Adrenal gland (tissue), 5 donors: ENCODE measurements at regions not wholly inside any gene's neighbourhood (a gene's known extent, or its start where the extent isn't known, plus 50 kb on each side); places are given as distances from the start of the nearest gene placed in this dataset.

ENCODE experiments used
- POLR2A ChIP-seq, 2 donors: fragments of 450-650 bp; IDR thresholded peaks; one replicate each; pipeline ENCODE4 v1.6.1; 2017; ENCODE audit warnings: antibody characterized with exemption in 2 of 2, mild to moderate bottlenecking in 2 of 2, moderate library complexity in 1 of 2
- TF ChIP-seq, protein P1 (sequence below), 6 experiments: fragments of 450-650 bp in 4 of 6; fragments of 200-600 bp in 2 of 6; sonication (generic) in 1 of 6; IDR thresholded peaks; 1 replicate in 5 of 6; 2 replicates in 1 of 6; pipeline versions ENCODE4 v1.5.1 to v1.8.0; 2016 to 2021; ENCODE audit warnings: antibody characterized with exemption in 6 of 6, mild to moderate bottlenecking in 2 of 6, moderate library complexity in 1 of 6
- donor health status: DM: no; HTN: no; CAD: no.

DNA sequence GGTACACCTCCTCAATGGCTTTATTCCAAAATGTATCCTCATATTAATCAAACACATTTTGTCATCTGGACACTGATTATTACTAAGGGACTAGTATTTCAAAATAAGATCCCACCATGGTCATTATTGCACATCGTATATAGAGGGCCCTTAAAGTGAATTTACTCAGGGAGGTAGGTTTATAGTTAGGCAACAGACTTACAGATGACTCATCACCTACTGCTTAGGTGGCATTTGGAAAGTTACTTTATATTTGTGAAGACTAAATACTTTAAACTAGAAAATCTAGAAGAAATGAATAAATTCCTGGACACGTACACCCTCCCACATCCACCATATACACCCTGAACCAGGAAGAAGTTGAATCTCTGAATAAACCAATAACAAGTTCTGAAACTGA, 353.0 kb downstream of the KCTD12 start:
- TF ChIP-seq, protein P1, sequence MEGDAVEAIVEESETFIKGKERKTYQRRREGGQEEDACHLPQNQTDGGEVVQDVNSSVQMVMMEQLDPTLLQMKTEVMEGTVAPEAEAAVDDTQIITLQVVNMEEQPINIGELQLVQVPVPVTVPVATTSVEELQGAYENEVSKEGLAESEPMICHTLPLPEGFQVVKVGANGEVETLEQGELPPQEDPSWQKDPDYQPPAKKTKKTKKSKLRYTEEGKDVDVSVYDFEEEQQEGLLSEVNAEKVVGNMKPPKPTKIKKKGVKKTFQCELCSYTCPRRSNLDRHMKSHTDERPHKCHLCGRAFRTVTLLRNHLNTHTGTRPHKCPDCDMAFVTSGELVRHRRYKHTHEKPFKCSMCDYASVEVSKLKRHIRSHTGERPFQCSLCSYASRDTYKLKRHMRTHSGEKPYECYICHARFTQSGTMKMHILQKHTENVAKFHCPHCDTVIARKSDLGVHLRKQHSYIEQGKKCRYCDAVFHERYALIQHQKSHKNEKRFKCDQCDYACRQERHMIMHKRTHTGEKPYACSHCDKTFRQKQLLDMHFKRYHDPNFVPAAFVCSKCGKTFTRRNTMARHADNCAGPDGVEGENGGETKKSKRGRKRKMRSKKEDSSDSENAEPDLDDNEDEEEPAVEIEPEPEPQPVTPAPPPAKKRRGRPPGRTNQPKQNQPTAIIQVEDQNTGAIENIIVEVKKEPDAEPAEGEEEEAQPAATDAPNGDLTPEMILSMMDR (IDR thresholded peaks at IDR 0.05) = no peak
- TF ChIP-seq POLR2A (IDR thresholded peaks at IDR 0.05) = no peak
